WI38 (cell line): ENCODE measurements at regions not wholly inside any gene's neighbourhood (a gene's known extent, or its start where the extent isn't known, plus 50 kb on each side); places are given as distances from the start of the nearest gene placed in this dataset.
"Not testable (repeated sequence)": the region's sequence is repeated elsewhere in the genome, so short reads cannot be mapped to it uniquely, and the experiment has no call there.

Source experiments
- H3K4me3 ChIP-seq: 2 replicates; pipeline ENCODE4 v1.5.1; 2011; ENCODE audit warnings: low read depth, mild to moderate bottlenecking, control low read depth, low read length
- TF ChIP-seq, protein P1 (sequence below): IDR thresholded peaks from 2 replicates; pipeline ENCODE4 v1.5.1; 2012; ENCODE audit warnings: low read depth, mild to moderate bottlenecking, control low read depth, low read length

GRCh38 chr4:128649575-128650205, 159.8 kb upstream of the JADE1 start:
- TF ChIP-seq, protein P1, sequence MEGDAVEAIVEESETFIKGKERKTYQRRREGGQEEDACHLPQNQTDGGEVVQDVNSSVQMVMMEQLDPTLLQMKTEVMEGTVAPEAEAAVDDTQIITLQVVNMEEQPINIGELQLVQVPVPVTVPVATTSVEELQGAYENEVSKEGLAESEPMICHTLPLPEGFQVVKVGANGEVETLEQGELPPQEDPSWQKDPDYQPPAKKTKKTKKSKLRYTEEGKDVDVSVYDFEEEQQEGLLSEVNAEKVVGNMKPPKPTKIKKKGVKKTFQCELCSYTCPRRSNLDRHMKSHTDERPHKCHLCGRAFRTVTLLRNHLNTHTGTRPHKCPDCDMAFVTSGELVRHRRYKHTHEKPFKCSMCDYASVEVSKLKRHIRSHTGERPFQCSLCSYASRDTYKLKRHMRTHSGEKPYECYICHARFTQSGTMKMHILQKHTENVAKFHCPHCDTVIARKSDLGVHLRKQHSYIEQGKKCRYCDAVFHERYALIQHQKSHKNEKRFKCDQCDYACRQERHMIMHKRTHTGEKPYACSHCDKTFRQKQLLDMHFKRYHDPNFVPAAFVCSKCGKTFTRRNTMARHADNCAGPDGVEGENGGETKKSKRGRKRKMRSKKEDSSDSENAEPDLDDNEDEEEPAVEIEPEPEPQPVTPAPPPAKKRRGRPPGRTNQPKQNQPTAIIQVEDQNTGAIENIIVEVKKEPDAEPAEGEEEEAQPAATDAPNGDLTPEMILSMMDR: no peak
- no peak overlapping the region for H3K4me3 ChIP-seq

- TF ChIP-seq, protein P1: no peak
- no peak overlapping the region for H3K4me3 ChIP-seq
Observed at GRCh38 chr4:128649161-128649560, 160.3 kb upstream of the JADE1 start.

- H3K4me3 ChIP-seq: no peak overlapping the region
- TF ChIP-seq, protein P1: no peak
Observed at GRCh38 chr4:128648021-128648420, 161.5 kb upstream of the JADE1 start.

- not testable (repeated sequence) for H3K4me3 ChIP-seq
Observed at GRCh38 chr4:128646893-128647292, 162.6 kb upstream of the JADE1 start.

DNA sequence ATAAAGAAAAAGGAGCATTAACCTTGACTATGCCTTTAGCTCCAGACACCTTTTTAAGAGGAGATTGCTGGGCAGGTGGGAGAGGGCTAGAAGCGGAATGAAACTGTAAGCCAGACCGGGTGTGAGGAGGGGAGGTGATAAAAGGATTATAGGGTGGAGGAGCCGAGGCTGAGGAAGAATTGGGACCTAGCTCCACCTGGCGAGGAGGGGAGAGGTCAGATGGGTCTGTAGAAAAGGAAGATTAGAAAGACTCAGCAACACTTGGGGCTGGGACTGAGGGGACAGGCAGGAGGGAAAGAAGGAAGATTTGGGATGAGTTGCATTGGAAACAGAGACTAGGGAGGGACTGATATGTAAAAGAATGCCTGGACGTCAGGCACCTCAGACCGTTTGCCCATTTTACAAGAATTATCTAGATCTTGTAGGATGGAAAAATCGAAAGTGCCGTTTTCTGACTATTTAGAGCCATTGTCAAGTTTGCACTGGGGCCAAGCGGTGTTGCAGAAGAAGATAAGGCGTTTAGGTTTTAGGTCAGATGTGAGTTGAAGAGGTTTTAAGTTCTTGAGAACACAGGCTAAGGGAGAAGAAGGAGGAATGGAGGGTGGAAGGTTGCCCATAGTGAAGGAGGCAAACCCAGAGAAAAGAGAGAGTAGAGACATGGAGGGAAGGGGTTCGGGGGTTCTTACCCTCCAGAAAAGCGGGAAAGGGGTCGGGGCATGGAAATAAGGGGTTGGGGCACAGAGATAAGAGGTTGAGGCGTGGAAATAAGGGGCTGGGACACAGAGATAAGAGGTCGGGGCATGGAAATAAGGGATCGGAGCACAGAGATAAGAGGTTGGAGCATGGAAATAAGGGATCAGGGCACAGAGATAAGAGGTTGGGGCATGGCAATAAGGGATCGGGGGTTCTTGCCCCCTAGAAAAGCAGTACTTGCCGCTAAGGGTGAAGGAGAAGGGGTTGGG, 164.5 kb upstream of the JADE1 start:
- H3K4me3 ChIP-seq: not testable (repeated sequence)

DNA sequence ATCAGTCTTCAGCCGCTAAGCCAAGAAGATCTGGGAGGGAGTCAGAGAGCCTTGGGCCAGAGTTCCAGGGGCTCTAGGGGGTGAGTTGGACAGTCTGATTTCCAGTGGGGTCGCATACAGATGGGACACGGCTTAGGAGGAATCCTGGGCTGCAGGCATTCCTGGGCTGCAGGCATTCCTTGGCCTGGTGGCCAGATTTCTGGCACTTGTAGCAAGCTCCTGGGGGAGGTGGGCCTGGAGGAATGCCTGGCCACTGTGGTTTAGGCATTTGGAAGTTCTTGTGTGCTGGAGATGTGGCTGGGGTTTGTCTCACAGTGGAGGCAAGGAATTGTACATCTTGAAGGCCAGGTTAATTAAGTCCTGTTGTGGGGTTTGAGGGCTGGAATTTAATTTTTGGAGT, 165.4 kb upstream of the JADE1 start:
- not testable (repeated sequence) for H3K4me3 ChIP-seq

DNA sequence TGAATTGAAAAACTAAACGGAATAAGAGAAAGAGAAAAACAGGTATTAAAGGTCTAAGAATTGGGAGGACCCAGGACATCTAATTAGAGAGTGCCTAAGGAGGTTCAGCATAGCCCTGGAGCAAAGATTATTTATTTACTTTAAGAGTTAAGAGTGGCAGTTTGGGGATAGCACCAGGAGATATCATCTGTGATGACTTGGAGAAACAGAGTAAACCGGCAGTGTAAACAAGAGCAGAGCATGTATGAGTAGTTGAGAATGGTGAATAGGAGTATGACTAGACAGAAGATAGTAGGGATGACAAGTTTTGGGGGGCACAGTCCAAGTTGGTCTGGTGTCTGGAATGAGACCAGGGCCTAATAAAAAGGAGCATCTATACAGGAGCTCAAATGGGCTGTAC, 167.9 kb upstream of the JADE1 start:
- not testable (repeated sequence) for H3K4me3 ChIP-seq

DNA sequence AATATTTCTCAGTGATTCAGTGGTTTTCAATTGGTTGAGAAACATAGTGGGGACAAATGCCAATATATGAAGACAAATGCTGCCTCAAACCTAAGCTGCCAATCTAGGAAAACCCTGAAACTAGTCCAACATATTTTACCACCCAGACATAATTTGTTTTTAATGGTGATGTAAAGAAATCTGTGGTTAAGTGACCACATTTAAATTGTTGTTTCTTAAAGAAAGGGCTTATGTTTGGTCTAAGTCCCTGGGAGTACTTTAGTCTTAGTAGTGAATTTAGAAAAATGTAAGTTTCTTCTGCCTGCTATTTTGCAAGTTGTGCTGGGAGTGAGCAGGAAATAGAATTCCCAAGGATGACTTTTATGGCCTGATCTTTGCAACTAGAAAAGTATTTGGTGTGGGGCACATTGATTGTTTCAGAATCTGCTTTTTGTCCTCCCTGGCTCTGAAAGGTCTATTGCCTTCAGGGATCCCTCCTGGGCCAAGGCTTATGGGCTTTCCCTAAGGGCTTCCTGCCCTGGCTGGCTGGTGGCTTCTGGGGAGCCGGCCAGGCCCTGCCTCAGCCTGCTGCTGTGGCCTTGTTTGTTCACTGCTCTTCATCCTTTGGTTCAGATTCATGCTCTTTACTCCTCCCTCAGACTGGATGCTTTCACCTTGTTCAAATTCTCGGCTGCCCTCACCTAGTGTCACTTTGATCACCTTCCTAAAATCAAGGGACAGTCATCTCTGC, 169.8 kb upstream of the JADE1 start:
- TF ChIP-seq, protein P1: no peak
- H3K4me3 ChIP-seq: no peak overlapping the region

GRCh38 chr4:128636906-128637305, 172.6 kb upstream of the JADE1 start:
- no peak overlapping the region for H3K4me3 ChIP-seq
- TF ChIP-seq, protein P1: no peak
